ENCODE measurements at regions not wholly inside any gene's neighbourhood (a gene's known extent, or its start where the extent isn't known, plus 50 kb on each side); places are given as distances from the start of the nearest gene placed in this dataset.

DNA sequence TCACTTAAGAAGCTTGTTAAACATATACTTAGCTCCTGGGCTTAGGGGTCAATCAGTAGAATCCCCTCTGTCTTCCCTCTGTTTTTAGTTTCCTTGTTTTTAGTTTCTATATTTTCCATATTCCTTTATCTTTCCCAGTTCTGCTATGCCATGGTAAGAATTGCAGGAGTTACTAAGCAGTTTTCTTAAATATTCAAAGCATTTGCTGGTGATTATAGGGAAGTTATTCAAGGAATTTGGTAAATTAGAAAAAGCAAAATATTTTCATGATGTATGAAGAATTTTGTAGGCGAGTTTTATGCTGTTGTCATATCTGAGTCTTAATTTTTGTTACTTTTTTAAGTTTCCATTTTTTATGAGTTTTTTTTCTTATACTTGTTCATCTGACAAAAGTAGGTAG, 91.6 kb upstream of the NUDT6 start:
- no peak for TF ChIP-seq CTCF (IDR thresholded peaks at IDR 0.05; ENCODE audit: borderline replicate concordance, insufficient read depth, low read depth, low read length)
- no peak overlapping the region for H3K4me3 ChIP-seq (ENCODE audit: low read depth, low read length)

GRCh38 chr4:123017078-123017477, 94.7 kb upstream of the NUDT6 start:
- no peak for TF ChIP-seq CTCF (IDR thresholded peaks at IDR 0.05; ENCODE audit: borderline replicate concordance, insufficient read depth, low read depth, low read length)
- no peak overlapping the region for H3K4me3 ChIP-seq (ENCODE audit: low read depth, low read length)

- no peak overlapping the region for H3K4me3 ChIP-seq (ENCODE audit: low read depth, low read length)
- no peak for TF ChIP-seq CTCF (IDR thresholded peaks at IDR 0.05; ENCODE audit: borderline replicate concordance, insufficient read depth, low read depth, low read length)
Measured at GRCh38 chr4:123017636-123018395, 95.4 kb upstream of the NUDT6 start.

GRCh38 chr4:123018396-123018775, 96.0 kb upstream of the NUDT6 start:
- no peak overlapping the region for H3K4me3 ChIP-seq (ENCODE audit: low read depth, low read length)
- TF ChIP-seq CTCF (IDR thresholded peaks at IDR 0.05; ENCODE audit: borderline replicate concordance, insufficient read depth, low read depth, low read length): no peak

DNA sequence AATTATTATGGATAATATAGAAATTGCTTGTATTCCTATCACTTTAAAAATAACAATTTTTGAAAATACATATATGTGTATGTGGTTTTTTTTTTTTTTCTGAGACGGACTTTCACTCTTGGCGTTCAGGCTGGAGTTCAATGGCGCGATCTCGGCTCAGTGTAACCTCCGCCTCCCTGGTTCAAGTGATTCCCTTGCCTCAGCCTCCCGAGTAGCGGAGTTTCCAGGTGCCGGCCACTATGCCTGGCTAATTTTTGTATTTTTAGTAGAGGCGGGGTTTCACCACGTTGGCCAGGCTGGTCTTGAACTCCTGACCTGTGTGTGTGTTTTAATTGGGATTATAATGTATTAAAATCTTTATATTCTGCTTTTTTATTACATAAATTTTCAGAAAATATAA, 97.9 kb upstream of the NUDT6 start:
- no peak overlapping the region for H3K4me3 ChIP-seq (ENCODE audit: low read depth, low read length)
- no peak for TF ChIP-seq CTCF (IDR thresholded peaks at IDR 0.05; ENCODE audit: borderline replicate concordance, insufficient read depth, low read depth, low read length)

- no peak overlapping the region for H3K4me3 ChIP-seq (ENCODE audit: low read depth, low read length)
- no peak for TF ChIP-seq CTCF (IDR thresholded peaks at IDR 0.05; ENCODE audit: borderline replicate concordance, insufficient read depth, low read depth, low read length)
Measured at GRCh38 chr4:123023647-123024046, 101.2 kb upstream of the NUDT6 start.

- TF ChIP-seq CTCF (IDR thresholded peaks at IDR 0.05; ENCODE audit: borderline replicate concordance, insufficient read depth, low read depth, low read length): no peak
Measured at GRCh38 chr4:123024710-123025109, 102.3 kb upstream of the NUDT6 start.

More at GRCh38 chr4:123024710-123025109, 102.3 kb upstream of the NUDT6 start:
- no peak overlapping the region for H3K4me3 ChIP-seq (ENCODE audit: low read depth, low read length)
